Endothelial cell of umbilical vein (primary cell): ENCODE measurements at regions not wholly inside any gene's neighbourhood (a gene's known extent, or its start where the extent isn't known, plus 50 kb on each side); places are given as distances from the start of the nearest gene placed in this dataset.

Source experiments
- BruUV-seq: library from RNA; stranded (reverse); fragments of 400-500 nt; replicated peaks from 2 replicates; lab custom pipeline; 2021; lab: Mats Ljungman, UMichigan
- CTCF ChIA-PET: fragments of 300-600, 350-600 bp; sonication (Branson Sonifier 250); formaldehyde crosslinking; loops from one replicate; lab custom pipeline; 2021; ENCODE audit warnings: antibody characterized with exemption, inconsistent platforms; lab: Charles Lee
- POLR2A ChIA-PET: fragments of 300-600, 350-600 bp; sonication (Branson Sonifier 250); formaldehyde crosslinking; loops from one replicate; lab custom pipeline; 2021; ENCODE audit warnings: antibody characterized with exemption, inconsistent platforms; lab: Charles Lee
- DNase-seq: peaks from one replicate; pipeline ENCODE4 v3.0.0-alpha.2; 2011; ENCODE audit warnings: low read depth, low spot score
- FAIRE-seq: peaks from 2 replicates; lab custom pipeline; 2011; peaks lifted over from hg19 to GRCh38; lab: Jason Lieb, UNC
- H2AFZ ChIP-seq: 2 replicates; pipeline ENCODE4 v1.6.0; 2012; ENCODE audit warnings: low read depth, low read length, control low read depth, inconsistent platforms
- H3K27ac ChIP-seq: 2 replicates; pipeline ENCODE4 v1.5.1; 2011; ENCODE audit warnings: low read depth, mild to moderate bottlenecking, control low read depth, low read length, moderate library complexity; ENCODE audit not compliant: insufficient read depth
- H3K27me3 ChIP-seq, 2 experiments: 2 replicates each; pipeline versions ENCODE4 v1.6.0 to v1.6.1; 2011; ENCODE audit warnings: low read length in 2 of 2, mixed read lengths in 1 of 2; ENCODE audit not compliant: control insufficient read depth in 2 of 2, insufficient read depth in 2 of 2
- H3K36me3 ChIP-seq, 2 experiments: 2 replicates in 1 of 2; 3 replicates in 1 of 2; pipeline ENCODE4 v1.5.1; 2011; ENCODE audit warnings: low read length in 2 of 2, mild to moderate bottlenecking in 1 of 2, moderate library complexity in 1 of 2; ENCODE audit not compliant: control insufficient read depth in 2 of 2, insufficient read depth in 2 of 2; ENCODE audit errors: extremely low read depth in 1 of 2
- H3K4me1 ChIP-seq: 3 replicates; pipeline ENCODE4 v1.5.1; 2011; ENCODE audit warnings: mild to moderate bottlenecking, low read length; ENCODE audit not compliant: control insufficient read depth, insufficient read depth; ENCODE audit errors: extremely low read depth
- H3K4me2 ChIP-seq: 2 replicates; pipeline ENCODE4 v1.6.1; 2011; ENCODE audit warnings: low read length, control low read depth, mixed read lengths; ENCODE audit not compliant: insufficient read depth
- H3K4me3 ChIP-seq, 3 experiments: fragments of 200-600 bp in 1 of 3; sonication (generic), shearing (Covaris generic) in 1 of 3; replicated peaks in 1 of 3; 2 replicates each; pipeline ENCODE4 v1.5.1; 2011 to 2016; ENCODE audit warnings: control low read depth in 3 of 3, low read length in 3 of 3, mild to moderate bottlenecking in 2 of 3, inconsistent platforms in 1 of 3, low read depth in 1 of 3, moderate library complexity in 1 of 3; ENCODE audit not compliant: insufficient read depth in 1 of 3
- H3K79me2 ChIP-seq: 2 replicates; pipeline ENCODE4 v1.6.0; 2012; ENCODE audit warnings: low read length, inconsistent platforms; ENCODE audit not compliant: control insufficient read depth, insufficient read depth
- H3K9ac ChIP-seq: replicated peaks from 2 replicates; pipeline ENCODE3; 2011; ENCODE audit warnings: low read length, control low read depth; ENCODE audit not compliant: insufficient read depth; ENCODE audit errors: extremely low read depth
- H3K9me1 ChIP-seq: replicated peaks from 3 replicates; pipeline ENCODE4 v1.6.0; 2011; ENCODE audit warnings: mild to moderate bottlenecking, low read length; ENCODE audit not compliant: control insufficient read depth, insufficient read depth; ENCODE audit errors: extremely low read depth
- H3K9me3 ChIP-seq: replicated peaks from 2 replicates; pipeline ENCODE4 v1.5.1; 2012; ENCODE audit warnings: low read length, inconsistent platforms; ENCODE audit not compliant: control insufficient read depth, insufficient read depth
- H4K20me1 ChIP-seq: replicated peaks from 2 replicates; pipeline ENCODE3; 2011; ENCODE audit warnings: mild to moderate bottlenecking, low read length; ENCODE audit not compliant: control insufficient read depth, insufficient read depth; ENCODE audit errors: extremely low read depth
- EZH2 ChIP-seq: IDR thresholded peaks from 2 replicates; pipeline ENCODE4 v1.6.1; 2012; ENCODE audit warnings: borderline replicate concordance, low read depth, mild to moderate bottlenecking, moderate library complexity, low read length, inconsistent platforms; ENCODE audit not compliant: severe bottlenecking
- FOS ChIP-seq: IDR thresholded peaks from 2 replicates; pipeline ENCODE4 v1.6.1; 2011; ENCODE audit warnings: mild to moderate bottlenecking, low read length, moderate library complexity, borderline replicate concordance; ENCODE audit not compliant: insufficient read depth
- GATA2 ChIP-seq: IDR thresholded peaks from 2 replicates; pipeline ENCODE4 v1.7.0; 2011; ENCODE audit warnings: low read depth, mild to moderate bottlenecking, moderate library complexity, mixed read lengths, low read length; ENCODE audit not compliant: insufficient read length, insufficient read depth
- JUN ChIP-seq: IDR thresholded peaks from 2 replicates; pipeline ENCODE4 v1.6.1; 2011; ENCODE audit warnings: borderline replicate concordance, low read depth; ENCODE audit not compliant: insufficient read length, insufficient read depth
- MAX ChIP-seq: IDR thresholded peaks from 2 replicates; pipeline ENCODE4 v1.6.1; 2011; ENCODE audit not compliant: insufficient read depth, insufficient read length
- MYC ChIP-seq: IDR thresholded peaks from one replicate; pipeline ENCODE4 v1.6.1; 2011; ENCODE audit warnings: mild to moderate bottlenecking, low read depth, low read length
- POLR2A ChIP-seq: IDR thresholded peaks from 2 replicates; pipeline ENCODE4 v1.6.1; 2012; ENCODE audit warnings: low read depth, mild to moderate bottlenecking, control low read depth, low read length
- POLR2AphosphoS5 ChIP-seq: IDR thresholded peaks from 2 replicates; pipeline ENCODE4 v1.6.1; 2012; ENCODE audit warnings: low read depth, mild to moderate bottlenecking, control low read depth, low read length, moderate library complexity; ENCODE audit not compliant: insufficient read depth
- dilution Hi-C: fragments of 300-500 bp; cut with MboI; formaldehyde crosslinking; loops from one replicate; pipeline ENCODE4 v1.15.0; 2019; ENCODE audit warnings: low sequenced_read_pairs; ENCODE audit not compliant: extremely low pct_ligation_motif_present
- intact Hi-C: fragments of 100-400 bp; cut with micrococcal nuclease; formaldehyde crosslinking; loops from one replicate; pipeline ENCODE4 v1.10.0; 2022
- TF ChIP-seq, protein P1 (sequence below), 2 donors: IDR thresholded peaks; 1 replicate in 1 of 2; 2 replicates in 1 of 2; pipeline ENCODE4 v1.5.1; 2011; ENCODE audit warnings: low read length in 2 of 2, mild to moderate bottlenecking in 2 of 2, moderate library complexity in 2 of 2, control low read depth in 1 of 2, inconsistent platforms in 1 of 2, low read depth in 1 of 2; ENCODE audit not compliant: insufficient read depth in 1 of 2; ENCODE audit errors: extremely low read depth in 1 of 2

DNA sequence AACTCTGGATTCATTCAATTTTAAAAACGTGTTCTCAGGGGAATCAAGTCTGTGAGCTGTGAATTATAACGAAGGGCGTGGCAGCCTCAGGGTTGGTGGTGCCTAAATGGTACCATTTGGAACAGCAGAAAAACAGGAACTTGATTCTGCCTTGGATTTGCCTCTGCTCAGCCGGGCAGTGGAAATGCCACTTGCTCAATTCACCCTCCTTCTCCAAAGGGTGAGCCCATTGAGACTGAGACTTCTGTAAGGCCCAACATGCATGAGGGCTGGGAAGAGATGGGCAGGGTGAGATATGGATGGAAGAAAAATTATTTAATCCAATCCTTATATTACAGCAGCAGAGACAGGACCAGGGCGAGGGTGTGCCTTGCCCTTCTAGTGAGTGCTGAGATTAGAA is 107.1 kb upstream of the HABP2 start:
- Histone ChIP-seq H3K27me3 (peaks cover 0 to 4% of the 10 kb centered on the region in 2 experiments), H3K27ac (no peak overlapping the region), H2AFZ (no peak overlapping the region), H3K36me3 (no peaks in the 10 kb centered on the region), H3K9me1 (no peaks in the 10 kb centered on the region), H3K9ac (no peak overlapping the region), H3K4me1 (no peaks in the 10 kb centered on the region), H4K20me1 (no peaks in the 10 kb centered on the region), H3K79me2 (no peaks in the 10 kb centered on the region), H3K9me3 (no peaks in the 10 kb centered on the region), H3K4me2 (no peak overlapping the region), H3K4me3 (no peak overlapping the region)
- dilution Hi-C loops (no loop called here), intact Hi-C loops (no loop called here)
- ChIA-PET POLR2A (no interaction called here), CTCF (no interaction called here)
- FAIRE-seq (no peak), DNase-seq (no peak)
- BruUV-seq, result no TSS peak
- TF ChIP-seq POLR2A, result no peak
- TF ChIP-seq POLR2AphosphoS5, result no peak
- TF ChIP-seq MYC, result no peak
- TF ChIP-seq, protein P1, sequence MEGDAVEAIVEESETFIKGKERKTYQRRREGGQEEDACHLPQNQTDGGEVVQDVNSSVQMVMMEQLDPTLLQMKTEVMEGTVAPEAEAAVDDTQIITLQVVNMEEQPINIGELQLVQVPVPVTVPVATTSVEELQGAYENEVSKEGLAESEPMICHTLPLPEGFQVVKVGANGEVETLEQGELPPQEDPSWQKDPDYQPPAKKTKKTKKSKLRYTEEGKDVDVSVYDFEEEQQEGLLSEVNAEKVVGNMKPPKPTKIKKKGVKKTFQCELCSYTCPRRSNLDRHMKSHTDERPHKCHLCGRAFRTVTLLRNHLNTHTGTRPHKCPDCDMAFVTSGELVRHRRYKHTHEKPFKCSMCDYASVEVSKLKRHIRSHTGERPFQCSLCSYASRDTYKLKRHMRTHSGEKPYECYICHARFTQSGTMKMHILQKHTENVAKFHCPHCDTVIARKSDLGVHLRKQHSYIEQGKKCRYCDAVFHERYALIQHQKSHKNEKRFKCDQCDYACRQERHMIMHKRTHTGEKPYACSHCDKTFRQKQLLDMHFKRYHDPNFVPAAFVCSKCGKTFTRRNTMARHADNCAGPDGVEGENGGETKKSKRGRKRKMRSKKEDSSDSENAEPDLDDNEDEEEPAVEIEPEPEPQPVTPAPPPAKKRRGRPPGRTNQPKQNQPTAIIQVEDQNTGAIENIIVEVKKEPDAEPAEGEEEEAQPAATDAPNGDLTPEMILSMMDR (IDR thresholded peaks at IDR 0.05; ENCODE audit: extremely low read depth in 1 of 2, insufficient read depth in 1 of 2, low read depth in 1 of 2, low read length in 2 of 2), result no peak
- TF ChIP-seq FOS, result no peak
- no peak for TF ChIP-seq JUN
- TF ChIP-seq EZH2, result no peak
- no peak for TF ChIP-seq GATA2
- TF ChIP-seq MAX, result no peak
